HCT116 (cell line): ENCODE measurements at regions not wholly inside any gene's neighbourhood (a gene's known extent, or its start where the extent isn't known, plus 50 kb on each side); places are given as distances from the start of the nearest gene placed in this dataset.

Experiments used
- ATAC-seq: fragments of 200-7000 bp; cut with Tn5 transposase; 2 replicates; pipeline ENCODE4 v1.9.1; 2020; ENCODE audit warnings: mild to moderate bottlenecking, moderate library complexity
- BruUV-seq: library from RNA; stranded (reverse); fragments of 400-500 nt; replicated peaks from 2 replicates; lab custom pipeline; 2021; lab: Mats Ljungman, UMichigan
- CTCF ChIA-PET: fragments of 300-600 bp; sonication (Branson Sonifier 250); formaldehyde crosslinking; loops from one replicate; lab custom pipeline; 2021; ENCODE audit warnings: antibody characterized with exemption; lab: Charles Lee
- POLR2A ChIA-PET: fragments of 300-600, 350-600 bp; sonication (Branson Sonifier 250); formaldehyde crosslinking; loops from one replicate; lab custom pipeline; 2021; ENCODE audit warnings: antibody characterized with exemption; lab: Charles Lee
- RAD21 ChIA-PET, 2 experiments: fragments of 300-600 bp; sonication (Branson Sonifier 250); formaldehyde crosslinking; loops; one replicate each; lab custom pipeline; 2023; ENCODE audit warnings: low total read pairs in 2 of 2; ENCODE audit not compliant: uncharacterized antibody in 2 of 2, unreplicated experiment in 2 of 2, low non-redundant PET in 1 of 2; lab: Charles Lee
- DNase-seq: peaks from one replicate; pipeline ENCODE4 v3.0.0-alpha.2; 2010; ENCODE audit warnings: low read depth, low spot score
- H2AFZ ChIP-seq: fragments of 200-600 bp; shearing (Covaris generic), sonication (generic); 2 replicates; pipeline ENCODE4 v1.6.1; 2017; ENCODE audit warnings: low read depth, mixed run types, mixed read lengths, antibody characterized with exemption, low read length; ENCODE audit not compliant: poor library complexity, severe bottlenecking
- H3K27ac ChIP-seq: 2 replicates; pipeline ENCODE4 v1.5.1; 2012; ENCODE audit warnings: low read depth, low read length
- H3K27me3 ChIP-seq: fragments of 200-600 bp; sonication (generic); 2 replicates; pipeline ENCODE4 v1.6.1; 2016; ENCODE audit warnings: mixed run types, low read length, mixed read lengths; ENCODE audit not compliant: insufficient read depth
- H3K36me3 ChIP-seq, 2 experiments: fragments of 200-500 bp in 1 of 2; fragments of 200-600 bp in 1 of 2; sonication (Bioruptor generic) in 1 of 2; sonication (generic) in 1 of 2; 2 replicates each; pipeline versions ENCODE4 v1.5.1 to v1.6.1; 2014 to 2016; ENCODE audit warnings: low read length in 2 of 2, inconsistent platforms in 1 of 2, mixed read lengths in 1 of 2, mixed run types in 1 of 2; ENCODE audit not compliant: insufficient read depth in 2 of 2, control insufficient read depth in 1 of 2
- H3K4me1 ChIP-seq, 2 experiments: fragments of 200-600 bp in 1 of 2; sonication (generic) in 1 of 2; 2 replicates each; pipeline versions ENCODE4 v1.5.1 to v1.6.1; 2012 to 2017; ENCODE audit warnings: low read length in 2 of 2, inconsistent platforms in 1 of 2, mild to moderate bottlenecking in 1 of 2, mixed read lengths in 1 of 2, mixed run types in 1 of 2, moderate library complexity in 1 of 2; ENCODE audit not compliant: insufficient read depth in 2 of 2, control insufficient read depth in 1 of 2
- H3K4me2 ChIP-seq: fragments of 200-600 bp; sonication (generic); 2 replicates; pipeline ENCODE4 v1.6.1; 2017; ENCODE audit warnings: mixed run types, low read length, mixed read lengths
- H3K4me3 ChIP-seq, 2 experiments: fragments of 200-600 bp in 1 of 2; sonication (generic) in 1 of 2; replicated peaks in 1 of 2; 2 replicates each; pipeline ENCODE4 v1.5.1; 2011 to 2016; ENCODE audit warnings: low read length in 2 of 2, control low read depth in 1 of 2, low read depth in 1 of 2, mild to moderate bottlenecking in 1 of 2, mixed read lengths in 1 of 2, mixed run types in 1 of 2
- H3K79me2 ChIP-seq: fragments of 200-600 bp; sonication (generic); 2 replicates; pipeline ENCODE4 v1.6.1; 2017; ENCODE audit warnings: mild to moderate bottlenecking, mixed run types, low read length, moderate library complexity, mixed read lengths; ENCODE audit not compliant: insufficient read depth
- H3K9ac ChIP-seq: fragments of 200-600 bp; sonication (generic); 2 replicates; pipeline ENCODE4 v1.6.1; 2016; ENCODE audit warnings: low read length, mixed read lengths
- H3K9me2 ChIP-seq: fragments of 200-600 bp; sonication (generic), shearing (Covaris generic); 2 replicates; pipeline ENCODE4 v1.6.1; 2017; ENCODE audit warnings: mixed run types, mild to moderate bottlenecking, moderate library complexity; ENCODE audit not compliant: insufficient read depth
- H3K9me3 ChIP-seq, 2 experiments: fragments of 200-500 bp in 1 of 2; fragments of 200-600 bp in 1 of 2; sonication (Bioruptor generic) in 1 of 2; sonication (generic) in 1 of 2; 2 replicates each; pipeline ENCODE4 v1.6.1; 2014 to 2017; ENCODE audit warnings: low read length in 2 of 2, mixed read lengths in 2 of 2, inconsistent platforms in 1 of 2, low read depth in 1 of 2, mild to moderate bottlenecking in 1 of 2, mixed run types in 1 of 2, moderate library complexity in 1 of 2; ENCODE audit not compliant: control insufficient read depth in 1 of 2, insufficient read depth in 1 of 2
- H4K20me1 ChIP-seq: fragments of 200-600 bp; sonication (generic), shearing (Covaris generic); 2 replicates; pipeline ENCODE4 v1.6.1; 2017; ENCODE audit warnings: mixed run types, mild to moderate bottlenecking, moderate library complexity; ENCODE audit not compliant: insufficient read depth
- ATF3 ChIP-seq: IDR thresholded peaks from 2 replicates; pipeline ENCODE4 v1.6.1; 2012
- CEBPB ChIP-seq: IDR thresholded peaks from 2 replicates; pipeline ENCODE4 v1.6.1; 2012; ENCODE audit warnings: low read depth
- EGR1 ChIP-seq: IDR thresholded peaks from 2 replicates; pipeline ENCODE4 v1.6.1; 2012; ENCODE audit warnings: low read depth
- EZH2 ChIP-seq: fragments of 200-600 bp; sonication (generic); IDR thresholded peaks from 2 replicates; pipeline ENCODE4 v1.6.1; 2017; ENCODE audit warnings: antibody characterized with exemption, mixed run types
- FOSL1 ChIP-seq: IDR thresholded peaks from 2 replicates; pipeline ENCODE4 v1.6.1; 2012; ENCODE audit warnings: low read depth
- POLR2AphosphoS5 ChIP-seq: IDR thresholded peaks from 2 replicates; pipeline ENCODE4 v1.6.1; 2011; ENCODE audit warnings: mild to moderate bottlenecking, low read depth, low read length, moderate library complexity
- RAD21 ChIP-seq: IDR thresholded peaks from 2 replicates; pipeline ENCODE4 v1.6.1; 2012; ENCODE audit warnings: low read depth, mild to moderate bottlenecking
- REST ChIP-seq: IDR thresholded peaks from 2 replicates; pipeline ENCODE4 v1.6.1; 2012; ENCODE audit warnings: low read depth
- SP1 ChIP-seq: IDR thresholded peaks from 2 replicates; pipeline ENCODE4 v1.6.1; 2012; ENCODE audit warnings: low read depth
- SRF ChIP-seq: IDR thresholded peaks from 2 replicates; pipeline ENCODE4 v1.6.1; 2012; ENCODE audit warnings: low read depth
- TCF7L2 ChIP-seq: IDR thresholded peaks from 2 replicates; pipeline ENCODE4 v1.7.0; 2011; ENCODE audit warnings: borderline replicate concordance, inconsistent platforms; ENCODE audit not compliant: insufficient read depth, insufficient read length; ENCODE audit errors: extremely low read depth
- YY1 ChIP-seq: IDR thresholded peaks from 2 replicates; pipeline ENCODE4 v1.6.1; 2011; ENCODE audit warnings: low read length, low read depth, moderate library complexity, mild to moderate bottlenecking; ENCODE audit not compliant: insufficient replicate concordance; ENCODE audit errors: extremely low read depth
- ZBTB33 ChIP-seq: IDR thresholded peaks from 2 replicates; pipeline ENCODE4 v1.6.1; 2011; ENCODE audit warnings: mild to moderate bottlenecking, low read length, moderate library complexity; ENCODE audit not compliant: insufficient replicate concordance; ENCODE audit errors: extremely low read depth
- ZFX ChIP-seq: fragments of 450-650 bp; IDR thresholded peaks from 2 replicates; pipeline ENCODE4 v1.6.1; 2017
- intact Hi-C: fragments of 100-400 bp; cut with micrococcal nuclease; formaldehyde crosslinking; loops from 2 replicates; pipeline ENCODE4 v1.10.0; 2022

GRCh38 chr12:126312457-126312856 lies 1247.2 kb downstream of the AACS start:
- no peak overlapping the region for H3K4me2 ChIP-seq
- H3K4me3 ChIP-seq: no peak overlapping the region
- POLR2A ChIA-PET: no interaction called here
- no peaks in the 10 kb centered on the region for H4K20me1 ChIP-seq
- H3K27me3 ChIP-seq: no peaks in the 10 kb centered on the region
- H3K9ac ChIP-seq: no peak overlapping the region
- H2AFZ ChIP-seq: no peak overlapping the region
- H3K4me1 ChIP-seq: no peaks in the 10 kb centered on the region
- H3K27ac ChIP-seq: no peak overlapping the region
- no peaks in the 10 kb centered on the region for H3K36me3 ChIP-seq
- intact Hi-C loops: no loop called here
- H3K9me2 ChIP-seq: no peaks in the 10 kb centered on the region
- TF ChIP-seq EGR1: no peak
- TF ChIP-seq FOSL1: no peak
- TF ChIP-seq EZH2: no peak
- no peak for TF ChIP-seq RAD21
- no peak for TF ChIP-seq ATF3
- TF ChIP-seq ZFX: no peak
- no peak for TF ChIP-seq SP1
- TF ChIP-seq YY1: no peak
- no peak for TF ChIP-seq ZBTB33
- TF ChIP-seq POLR2AphosphoS5: no peak
- no peak for TF ChIP-seq REST
- TF ChIP-seq CEBPB: no peak
- TF ChIP-seq SRF: no peak
- TF ChIP-seq TCF7L2: no peak
- no peaks in the 10 kb centered on the region for H3K79me2 ChIP-seq
- CTCF ChIA-PET: no interaction called here
- peaks cover 4 to 14% of the 10 kb centered on the region in 2 experiments; a peak in 2 of 4 replicates for H3K9me3 ChIP-seq
- DNase-seq (no peak), ATAC-seq (no peak)
- BruUV-seq: no TSS peak
- RAD21 ChIA-PET: no interaction called here
